ENCODE measurements at regions not wholly inside any gene's neighbourhood (a gene's known extent, or its start where the extent isn't known, plus 50 kb on each side); places are given as distances from the start of the nearest gene placed in this dataset.

DNA sequence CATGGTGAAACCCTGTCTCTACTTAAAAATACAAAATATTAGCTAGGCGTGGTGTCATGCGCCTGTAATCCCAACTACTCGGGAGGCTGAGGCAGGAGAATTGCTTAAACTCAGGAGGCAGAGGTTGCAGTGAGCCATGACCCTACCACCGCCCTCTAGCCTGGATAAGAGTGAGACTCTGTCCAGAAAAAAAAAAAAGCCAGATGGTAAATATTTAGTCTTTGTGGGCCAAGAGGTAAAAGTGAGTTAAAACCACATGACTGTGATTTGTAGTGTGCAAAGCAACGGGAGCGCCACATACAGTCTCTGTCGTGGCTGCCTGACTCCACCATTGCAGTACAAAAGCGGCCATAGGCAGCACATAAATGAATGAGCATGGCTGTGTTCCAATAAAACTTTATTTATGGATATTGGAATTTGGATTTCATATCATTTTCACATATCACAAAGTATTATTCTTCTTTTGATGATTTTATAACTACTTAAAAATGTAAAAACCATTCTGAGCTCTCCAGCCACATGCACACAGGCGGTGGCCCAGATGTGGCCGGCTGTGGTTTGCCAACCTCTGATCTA lies 51.8 kb upstream of the CASZ1 start:
- intact Hi-C loops (cut with DNase I) = no loop called here
- Histone ChIP-seq H3K4me3 (no peak overlapping the region), H3K27me3 (no peaks in the 10 kb centered on the region), H3K36me3 (replicated peaks in 1 of 2; ENCODE audit: insufficient read depth in 1 of 2, low read depth in 2 of 2) (no peaks in the 10 kb centered on the region), H3K4me1 (no peaks in the 10 kb centered on the region), H3K27ac (no peak overlapping the region), H3K9me3 (no peaks in the 10 kb centered on the region)
- no peak for TF ChIP-seq POLR2A (IDR thresholded peaks at IDR 0.05)
- TF ChIP-seq, protein P1, sequence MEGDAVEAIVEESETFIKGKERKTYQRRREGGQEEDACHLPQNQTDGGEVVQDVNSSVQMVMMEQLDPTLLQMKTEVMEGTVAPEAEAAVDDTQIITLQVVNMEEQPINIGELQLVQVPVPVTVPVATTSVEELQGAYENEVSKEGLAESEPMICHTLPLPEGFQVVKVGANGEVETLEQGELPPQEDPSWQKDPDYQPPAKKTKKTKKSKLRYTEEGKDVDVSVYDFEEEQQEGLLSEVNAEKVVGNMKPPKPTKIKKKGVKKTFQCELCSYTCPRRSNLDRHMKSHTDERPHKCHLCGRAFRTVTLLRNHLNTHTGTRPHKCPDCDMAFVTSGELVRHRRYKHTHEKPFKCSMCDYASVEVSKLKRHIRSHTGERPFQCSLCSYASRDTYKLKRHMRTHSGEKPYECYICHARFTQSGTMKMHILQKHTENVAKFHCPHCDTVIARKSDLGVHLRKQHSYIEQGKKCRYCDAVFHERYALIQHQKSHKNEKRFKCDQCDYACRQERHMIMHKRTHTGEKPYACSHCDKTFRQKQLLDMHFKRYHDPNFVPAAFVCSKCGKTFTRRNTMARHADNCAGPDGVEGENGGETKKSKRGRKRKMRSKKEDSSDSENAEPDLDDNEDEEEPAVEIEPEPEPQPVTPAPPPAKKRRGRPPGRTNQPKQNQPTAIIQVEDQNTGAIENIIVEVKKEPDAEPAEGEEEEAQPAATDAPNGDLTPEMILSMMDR (IDR thresholded peaks at IDR 0.05) = no peak
- ATAC-seq (no peak), DNase-seq (no peak)
- WGBS, 2 donors = 76 to 80% methylated on average over 10 of the region's 10 CpGs

DNA sequence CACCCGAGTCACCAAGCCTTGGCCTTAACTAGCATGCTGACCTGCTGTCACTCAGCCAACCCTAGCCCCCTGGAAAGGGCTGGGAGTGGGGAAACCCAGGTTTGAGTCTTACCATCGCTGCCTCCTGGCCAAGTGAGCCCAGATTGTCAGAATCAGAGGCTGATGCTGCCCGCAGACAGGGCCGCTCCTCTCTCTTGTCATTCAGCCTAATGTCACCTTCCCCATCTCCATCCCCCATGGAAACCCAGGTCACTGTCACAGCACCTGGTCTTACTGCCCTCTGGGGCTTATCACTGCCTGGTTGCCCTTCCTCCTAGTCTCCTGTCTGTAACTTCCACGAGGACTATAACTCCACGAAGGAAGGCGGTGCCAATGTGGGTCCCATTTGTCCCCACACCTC lies 53.6 kb upstream of the CASZ1 start:
- Histone ChIP-seq H3K36me3 (replicated peaks in 1 of 2; ENCODE audit: insufficient read depth in 1 of 2, low read depth in 2 of 2) (no peaks in the 10 kb centered on the region), H3K4me3 (no peak overlapping the region), H3K27me3 (no peaks in the 10 kb centered on the region), H3K27ac (no peak overlapping the region), H3K4me1 (no peaks in the 10 kb centered on the region), H3K9me3 (no peaks in the 10 kb centered on the region)
- DNase-seq (no peak), ATAC-seq (no peak)
- TF ChIP-seq POLR2A (IDR thresholded peaks at IDR 0.05) = no peak
- TF ChIP-seq, protein P1 (IDR thresholded peaks at IDR 0.05) = no peak
- intact Hi-C loops (cut with DNase I) = no loop called here
- 59 to 73% methylated on average over 4 to 7 of the region's 7 CpGs for WGBS, 2 donors

DNA sequence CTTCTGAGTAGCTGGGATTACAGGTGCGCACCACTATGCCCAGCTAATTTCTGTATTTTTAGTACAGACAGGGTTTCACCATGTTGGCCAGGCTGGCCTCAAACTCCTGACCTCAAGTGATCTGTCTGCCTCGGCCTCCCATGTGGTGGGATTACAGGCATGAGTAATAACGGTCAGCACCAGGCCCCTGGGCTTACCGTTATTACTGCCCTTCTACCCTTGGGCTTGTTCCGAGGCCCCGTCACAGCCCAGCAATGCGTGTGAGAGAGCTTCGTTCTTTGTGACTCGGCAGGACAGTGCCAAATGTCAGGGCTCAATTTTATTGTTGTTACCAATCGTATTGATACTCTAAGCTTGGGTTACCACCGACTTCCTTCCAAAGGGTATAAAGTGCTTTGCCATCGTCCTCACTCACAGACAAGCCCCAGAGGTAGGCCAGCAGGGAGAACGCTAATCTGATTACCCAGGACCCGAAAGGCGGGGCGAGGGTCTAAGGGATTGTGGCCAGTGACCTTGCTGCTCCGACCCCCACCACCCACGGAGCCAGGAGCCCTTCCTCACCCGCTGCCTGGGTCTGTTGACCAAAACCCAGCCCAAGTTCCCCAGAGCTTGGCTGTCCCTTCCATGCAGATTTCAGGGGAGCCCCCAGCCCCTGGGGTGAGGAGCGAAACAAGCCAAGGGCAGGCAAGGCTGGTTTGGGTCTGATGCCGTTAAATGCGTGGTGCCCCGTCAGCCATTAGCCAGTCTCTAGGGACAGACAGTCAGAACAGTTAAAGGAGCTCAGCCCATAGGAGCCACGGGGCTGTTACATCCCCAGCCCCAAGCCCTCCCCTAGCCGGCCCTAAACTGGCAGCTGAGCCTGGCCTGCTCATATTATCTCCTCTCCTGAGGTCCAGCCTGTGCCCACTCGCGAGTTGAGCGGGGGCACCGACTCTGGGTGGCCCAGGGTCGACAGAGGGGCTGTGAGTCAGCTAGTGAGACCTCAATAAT lies 54.9 kb upstream of the CASZ1 start:
- ATAC-seq (no peak), DNase-seq (no peak)
- Histone ChIP-seq H3K27ac (no peak overlapping the region), H3K36me3 (replicated peaks in 1 of 2; ENCODE audit: insufficient read depth in 1 of 2, low read depth in 2 of 2) (no peaks in the 10 kb centered on the region), H3K4me3 (no peak overlapping the region), H3K9me3 (no peaks in the 10 kb centered on the region), H3K27me3 (no peaks in the 10 kb centered on the region), H3K4me1 (no peaks in the 10 kb centered on the region)
- no peak for TF ChIP-seq POLR2A (IDR thresholded peaks at IDR 0.05)
- TF ChIP-seq, protein P1 (IDR thresholded peaks at IDR 0.05) = no peak
- WGBS, 2 donors = 81 to 89% methylated on average over 16 to 28 of the region's 30 CpGs
- intact Hi-C loops (cut with DNase I) = no loop called here

DNA sequence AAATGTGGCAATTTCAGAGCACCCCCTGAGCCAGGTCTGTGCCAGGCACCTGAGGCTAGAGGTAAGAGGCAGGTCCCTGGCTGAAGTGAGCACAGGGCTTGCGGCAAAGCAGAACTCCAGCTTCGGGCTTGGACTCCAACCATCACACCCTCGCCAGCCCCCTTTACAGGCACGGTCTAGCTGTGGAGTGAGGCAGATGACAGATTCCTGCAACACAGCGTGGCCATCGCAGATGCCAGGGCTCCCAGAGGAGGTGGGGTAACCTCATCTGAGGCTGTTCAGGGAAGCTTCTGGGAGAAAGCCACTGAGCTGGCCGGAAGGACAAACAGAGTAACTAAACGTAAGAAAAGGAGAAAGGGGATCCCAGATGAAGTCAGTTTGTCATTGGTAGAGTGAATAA lies 55.6 kb upstream of the CASZ1 start:
- Histone ChIP-seq H3K36me3 (replicated peaks in 1 of 2; ENCODE audit: insufficient read depth in 1 of 2, low read depth in 2 of 2) (no peaks in the 10 kb centered on the region), H3K4me3 (no peak overlapping the region), H3K27ac (no peak overlapping the region), H3K4me1 (no peaks in the 10 kb centered on the region), H3K27me3 (no peaks in the 10 kb centered on the region), H3K9me3 (no peaks in the 10 kb centered on the region)
- intact Hi-C loops (cut with DNase I) = no loop called here
- DNase-seq = no peak
- 83% methylated on average over 6 to 8 of the region's 8 CpGs for WGBS, 2 donors
- ATAC-seq = no peak
- TF ChIP-seq POLR2A (IDR thresholded peaks at IDR 0.05) = no peak
- TF ChIP-seq, protein P1 (IDR thresholded peaks at IDR 0.05) = no peak

Data from body of pancreas (tissue), 4 donors.